ENCODE measurements at regions not wholly inside any gene's neighbourhood (a gene's known extent, or its start where the extent isn't known, plus 50 kb on each side); places are given as distances from the start of the nearest gene placed in this dataset.
"Not testable (repeated sequence)": the region's sequence is repeated elsewhere in the genome, so short reads cannot be mapped to it uniquely, and the experiment has no call there.

- DNase-seq (ENCODE audit: low read depth in 2 of 2, low spot score in 1 of 2), result no peak
These were observed 654.8 kb downstream of the UTRN start for GRCh38 chr6:144939921-144940320.

- no peak for DNase-seq (ENCODE audit: low read depth in 2 of 2, low spot score in 1 of 2)
These were observed 659.0 kb downstream of the UTRN start for GRCh38 chr6:144944106-144944505.

DNA sequence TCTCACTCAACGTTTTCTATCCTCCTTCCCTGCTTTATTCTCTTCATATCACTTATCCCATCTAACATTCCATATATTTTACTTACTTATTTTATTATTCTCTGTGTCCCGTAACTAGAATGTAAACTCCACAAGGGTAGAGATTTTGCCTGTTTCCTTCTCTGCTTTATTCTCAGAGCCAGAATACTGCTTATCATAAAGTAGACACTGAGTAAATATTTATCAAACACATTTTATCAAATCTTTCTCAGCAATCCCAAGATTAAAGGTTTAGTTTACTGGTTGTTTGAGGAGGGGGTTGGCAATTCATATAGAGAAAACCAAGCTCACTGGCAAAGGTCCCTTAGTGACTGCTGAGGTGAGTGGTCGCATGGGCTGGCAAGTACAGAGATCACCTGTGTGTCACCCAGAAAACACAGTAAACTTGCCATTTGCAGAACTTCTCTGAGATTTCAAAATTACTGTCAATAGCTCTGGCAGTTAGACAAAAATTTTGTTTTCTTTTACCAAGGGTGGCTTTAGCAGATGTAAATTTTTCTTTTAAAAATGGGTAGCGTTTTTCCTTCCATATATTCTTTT is 662.4 kb downstream of the UTRN start:
- no peak for DNase-seq (ENCODE audit: low read depth in 2 of 2, low spot score in 1 of 2)

- DNase-seq (ENCODE audit: low read depth in 2 of 2, low spot score in 1 of 2), result no peak
These were observed 666.7 kb downstream of the UTRN start for GRCh38 chr6:144951730-144952437.

DNA sequence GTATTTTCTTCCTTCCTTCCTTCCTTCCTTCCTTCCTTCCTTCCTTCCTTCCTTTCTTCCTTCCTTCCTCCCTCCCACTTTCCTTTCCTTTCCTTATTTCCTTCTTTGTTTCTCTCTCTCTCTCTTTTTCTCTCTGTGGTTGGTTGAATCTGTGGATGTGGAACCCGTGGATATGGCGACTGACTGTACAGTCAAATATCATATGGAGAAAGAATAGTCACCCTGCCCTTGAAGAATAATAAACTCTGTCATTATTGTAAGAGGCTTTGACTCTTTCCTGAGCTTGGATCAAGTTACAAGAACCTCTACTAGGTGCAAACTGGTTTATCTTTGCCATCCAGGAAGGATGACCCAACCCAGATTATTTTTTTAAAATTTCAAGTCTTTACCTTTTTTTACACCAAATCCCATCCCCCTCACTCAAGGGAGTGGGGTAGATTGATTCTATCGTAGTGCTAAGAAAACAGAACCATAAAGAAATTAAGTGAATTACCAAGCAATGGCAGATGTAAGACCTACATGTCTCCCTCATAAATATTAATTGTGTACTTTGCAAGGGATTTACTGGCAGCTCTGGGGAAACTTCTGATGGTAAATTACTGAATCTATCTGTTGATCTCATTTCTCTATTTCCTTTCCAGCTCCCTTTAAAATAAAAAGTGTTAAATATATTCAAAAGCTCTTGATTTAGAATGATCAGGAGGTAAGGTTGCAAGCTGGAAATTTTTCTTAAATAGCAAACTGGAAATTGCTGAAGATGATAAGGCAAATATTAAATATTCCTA is 667.5 kb downstream of the UTRN start:
- DNase-seq (ENCODE audit: low read depth in 2 of 2, low spot score in 1 of 2), result no peak

GRCh38 chr6:144953552-144954240 is 668.6 kb downstream of the UTRN start:
- DNase-seq (ENCODE audit: low read depth in 2 of 2, low spot score in 1 of 2), result no peak

DNA sequence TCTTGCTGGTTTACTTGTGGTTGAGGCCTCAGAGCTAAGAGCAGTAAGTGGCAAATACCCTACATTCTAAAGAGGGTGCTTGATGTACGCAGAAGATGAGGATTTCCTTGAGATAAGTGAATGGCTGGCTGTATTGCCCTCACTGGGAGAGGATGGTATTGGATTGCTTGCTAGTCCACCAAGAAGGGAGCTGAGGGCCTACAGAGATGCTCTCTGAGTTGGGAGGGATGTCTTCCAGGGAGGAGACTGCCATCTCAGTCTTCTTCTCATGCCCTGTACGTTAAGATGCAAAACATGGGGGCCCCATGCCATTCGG is 669.1 kb downstream of the UTRN start:
- DNase-seq (ENCODE audit: low read depth in 2 of 2, low spot score in 1 of 2), result no peak

DNA sequence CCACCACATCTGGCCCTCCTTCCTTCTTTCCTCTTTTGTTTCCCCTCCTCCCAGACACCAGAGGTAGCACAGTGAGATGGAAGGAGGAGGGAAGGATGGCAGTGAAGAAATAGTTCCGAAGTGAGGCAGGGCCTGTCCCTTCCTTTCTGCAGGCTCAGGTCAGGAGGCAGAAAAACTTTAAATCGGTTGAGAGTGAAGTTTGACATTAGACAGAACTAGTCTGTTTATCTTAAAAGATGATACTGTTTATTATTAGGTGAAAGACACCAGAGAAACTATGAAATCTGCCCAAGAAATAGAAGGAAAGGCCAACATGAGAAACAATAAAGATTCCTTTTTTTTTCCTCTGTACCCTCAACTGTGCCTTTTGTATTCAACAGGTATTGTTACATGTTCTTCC is 670.3 kb downstream of the UTRN start:
- no peak for DNase-seq (ENCODE audit: low read depth in 2 of 2, low spot score in 1 of 2)

DNA sequence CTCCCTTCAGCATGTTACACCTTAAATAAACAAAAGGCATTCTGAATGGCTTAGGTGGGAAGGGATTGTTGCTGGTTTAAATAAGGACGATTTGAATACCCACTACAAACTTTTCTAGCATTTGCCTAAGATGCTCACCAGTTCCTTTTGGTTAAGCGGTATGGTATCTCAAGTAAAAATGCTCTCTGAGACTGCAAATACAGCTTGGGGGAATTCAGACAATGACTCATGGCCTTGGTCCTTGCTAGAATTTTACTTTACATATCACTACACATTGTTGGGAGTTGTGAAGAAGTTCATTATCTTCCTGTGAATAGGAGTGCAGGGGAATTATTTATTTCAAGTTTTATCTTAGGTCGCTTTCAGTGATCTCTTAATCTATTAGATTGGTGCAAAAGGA is 670.7 kb downstream of the UTRN start:
- no peak for DNase-seq (ENCODE audit: low read depth in 2 of 2, low spot score in 1 of 2)

DNA sequence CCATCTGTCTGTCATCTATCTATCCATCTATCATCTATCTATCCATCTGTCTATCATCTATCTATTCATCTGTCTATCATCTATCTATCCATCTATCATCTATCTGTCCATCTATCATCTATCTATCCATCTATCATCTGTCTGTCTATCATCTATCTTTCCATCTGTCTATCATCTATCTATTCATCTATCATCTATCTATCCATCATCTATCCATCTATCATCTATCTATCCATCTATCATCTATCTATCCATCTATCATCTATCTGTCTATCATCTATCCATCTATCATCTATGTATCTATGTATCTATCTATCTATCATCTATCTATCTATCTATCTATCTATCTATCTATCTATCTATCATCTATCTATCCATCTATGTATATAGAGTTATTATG is 671.6 kb downstream of the UTRN start:
- DNase-seq (ENCODE audit: low read depth in 2 of 2, low spot score in 1 of 2), result not testable (repeated sequence)

DNA sequence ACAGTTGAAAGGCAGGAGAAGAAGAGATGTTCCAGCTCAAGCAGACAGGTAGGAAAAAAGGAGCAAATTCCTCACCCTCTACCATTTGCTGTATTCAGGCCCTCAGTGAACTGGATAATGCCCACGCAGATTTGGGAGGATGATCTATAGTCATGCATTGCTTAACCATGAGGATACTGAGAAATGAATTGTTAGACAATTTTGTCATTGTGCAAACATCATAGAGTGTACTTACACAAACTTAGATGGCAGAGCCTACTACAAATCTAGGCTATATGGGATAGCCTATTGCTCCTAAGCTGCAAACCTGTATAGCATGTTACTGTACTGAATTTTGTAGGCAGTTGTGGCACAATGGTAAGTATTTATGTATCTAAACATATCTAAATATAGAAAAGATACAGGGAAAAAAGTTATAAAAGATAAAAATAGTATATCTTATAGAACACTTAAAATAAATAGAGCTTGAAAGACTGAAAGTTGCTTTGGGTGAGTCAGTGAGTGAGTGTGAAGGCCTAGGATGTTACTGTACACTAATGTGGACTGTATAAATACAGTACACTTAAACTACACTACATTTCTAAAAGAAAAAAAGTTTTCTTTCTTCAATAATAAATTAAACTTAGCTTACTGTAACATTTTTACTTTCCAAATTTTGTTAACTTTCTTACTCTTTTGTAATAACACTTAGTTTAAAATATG is 672.3 kb downstream of the UTRN start:
- no peak for DNase-seq (ENCODE audit: low read depth in 2 of 2, low spot score in 1 of 2)

- no peak for DNase-seq (ENCODE audit: low read depth in 2 of 2, low spot score in 1 of 2)
These were observed 684.0 kb downstream of the UTRN start for GRCh38 chr6:144969154-144969553.

- no peak for DNase-seq (ENCODE audit: low read depth in 2 of 2, low spot score in 1 of 2)
These were observed 684.6 kb downstream of the UTRN start for GRCh38 chr6:144969602-144970272.

DNA sequence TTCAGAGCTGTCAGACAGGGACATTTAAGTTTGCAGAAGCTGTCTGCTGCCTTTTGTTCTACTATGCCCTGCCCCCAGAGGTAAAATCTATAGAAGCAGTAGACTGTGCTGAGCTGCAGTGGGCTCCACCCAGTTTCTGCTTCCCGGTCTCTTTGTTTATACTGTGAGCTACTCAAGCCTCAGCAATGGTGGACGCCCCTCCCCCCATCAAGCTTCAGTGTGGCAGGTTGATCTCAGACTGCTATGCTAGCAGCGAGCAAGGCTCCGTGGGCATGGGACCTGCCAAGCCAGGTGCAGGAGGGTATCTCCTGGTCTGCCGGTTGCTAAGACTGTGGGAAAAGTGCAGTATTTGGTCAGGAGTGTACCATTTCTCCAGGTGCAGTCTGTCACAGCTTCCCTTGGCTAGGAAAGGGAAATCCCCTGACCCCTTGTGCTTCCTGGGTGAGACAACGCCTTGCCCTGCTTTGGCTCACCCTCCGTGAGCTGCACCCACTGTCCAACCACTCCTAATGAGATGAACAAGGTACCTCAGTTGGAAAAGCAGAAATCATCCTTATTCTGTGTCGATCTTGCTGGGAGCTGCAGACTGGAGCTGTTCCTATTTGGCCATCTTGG is 692.2 kb downstream of the UTRN start:
- not testable (repeated sequence) for DNase-seq (ENCODE audit: low read depth in 2 of 2, low spot score in 1 of 2)

DNA sequence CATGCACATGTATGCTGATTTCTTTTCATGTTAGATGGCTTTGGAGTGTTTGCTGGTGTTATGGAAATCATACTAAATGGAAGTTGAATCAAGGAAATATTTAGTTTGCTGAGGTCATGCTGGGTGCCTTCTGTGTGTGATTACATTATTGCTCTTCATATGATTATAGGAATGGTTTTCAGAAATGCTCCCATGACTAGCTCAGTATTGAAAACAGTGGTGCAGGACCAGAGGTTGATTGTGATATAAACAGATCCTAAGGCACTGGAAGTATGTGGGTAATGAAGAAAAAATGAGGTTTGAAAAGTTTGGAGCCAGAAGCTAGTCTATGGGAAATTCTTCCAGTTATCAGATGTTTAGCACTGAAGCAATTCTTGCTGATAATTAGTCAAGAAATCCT is 693.1 kb downstream of the UTRN start:
- no peak for DNase-seq (ENCODE audit: low read depth in 2 of 2, low spot score in 1 of 2)

- no peak for DNase-seq (ENCODE audit: low read depth in 2 of 2, low spot score in 1 of 2)
These were observed 701.1 kb downstream of the UTRN start for GRCh38 chr6:144986271-144986670.

DNA sequence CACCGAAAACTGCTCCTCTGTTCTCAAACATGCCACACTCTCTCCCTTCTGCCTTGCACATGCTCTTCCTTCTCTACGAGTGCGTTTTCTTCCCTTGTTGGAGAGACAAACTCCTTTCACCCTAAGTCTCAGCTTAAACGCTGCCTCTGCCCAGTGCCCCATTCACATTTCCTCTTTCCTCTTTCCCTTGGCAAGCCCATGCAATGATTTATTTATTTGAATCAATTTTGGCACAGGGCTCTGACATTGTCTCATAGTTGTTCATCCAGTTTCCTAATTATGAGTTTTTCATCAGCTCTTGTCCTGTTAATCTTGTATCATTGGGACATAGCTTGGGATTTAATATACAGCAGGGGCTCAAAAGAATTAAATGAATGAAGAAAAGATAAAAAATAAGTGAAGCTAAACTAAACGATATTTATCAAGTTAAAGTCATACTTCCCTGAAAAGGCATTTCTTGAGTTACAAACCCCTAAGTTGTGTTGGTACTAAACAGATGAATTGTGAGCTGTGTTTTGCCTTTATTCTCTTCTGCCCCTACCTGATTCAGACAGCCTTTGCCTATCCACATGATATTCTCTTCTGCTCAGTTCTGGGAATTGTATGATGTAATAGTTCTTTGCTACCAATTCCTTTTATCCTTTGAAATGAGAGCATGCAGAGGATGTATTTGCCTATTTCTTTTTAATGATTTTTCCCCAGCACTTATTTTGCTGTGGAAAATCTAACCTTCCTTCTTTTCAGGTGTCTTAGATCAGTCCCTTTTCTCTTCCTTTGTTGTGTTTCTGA is 704.4 kb downstream of the UTRN start:
- DNase-seq (ENCODE audit: low read depth in 2 of 2, low spot score in 1 of 2), result no peak

DNA sequence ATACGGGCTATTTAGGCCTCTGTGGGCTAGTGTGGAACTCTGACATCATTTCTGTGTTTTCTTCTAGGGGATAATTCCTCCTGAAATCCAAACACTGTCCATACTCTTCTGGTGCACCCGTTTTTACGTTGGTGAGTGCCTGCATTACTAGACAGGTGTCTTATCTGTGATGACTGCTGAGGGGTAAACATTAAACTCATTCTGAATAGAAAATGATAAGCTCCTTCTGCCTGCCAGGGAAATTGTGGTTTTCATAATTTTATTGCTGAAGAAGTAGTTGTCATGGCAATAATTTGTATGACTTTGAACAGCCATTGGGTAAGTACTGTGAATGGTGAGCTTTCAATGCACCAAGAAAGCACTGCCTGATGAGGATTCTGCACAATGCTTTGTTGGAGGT is 705.6 kb downstream of the UTRN start:
- no peak for DNase-seq (ENCODE audit: low read depth in 2 of 2, low spot score in 1 of 2)

DNA sequence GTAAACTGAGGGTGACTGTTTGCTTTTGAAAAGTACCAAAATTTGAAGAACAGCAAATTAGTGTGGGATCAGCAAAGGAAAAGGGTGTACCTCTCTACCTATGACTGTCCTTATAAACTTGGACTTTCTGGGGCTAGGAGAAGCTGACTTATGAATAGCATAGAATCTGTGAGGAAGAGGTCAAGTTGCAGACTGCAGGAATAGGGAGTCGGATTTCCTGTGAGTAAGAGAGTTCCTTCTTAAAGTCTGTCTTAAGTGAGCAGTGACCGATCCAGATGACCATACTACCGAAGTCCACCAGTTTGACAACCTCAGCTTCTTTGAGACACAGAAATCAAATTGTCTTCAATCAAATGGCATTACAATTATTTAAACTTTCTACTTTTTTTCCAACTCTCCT is 708.7 kb downstream of the UTRN start:
- DNase-seq (ENCODE audit: low read depth in 2 of 2, low spot score in 1 of 2), result no peak

- DNase-seq (ENCODE audit: low read depth in 2 of 2, low spot score in 1 of 2), result no peak
These were observed 712.9 kb downstream of the UTRN start for GRCh38 chr6:144997996-144998395.

Data from stimulated activated CD8-positive, alpha-beta memory T cell treated with anti-CD3 and anti-CD28 coated beads, Interleukin-4, amount 100 ng/mL, for 4 hours (primary cell).